HG02642 (cell line): ENCODE measurements at regions not wholly inside any gene's neighbourhood (a gene's known extent, or its start where the extent isn't known, plus 50 kb on each side); places are given as distances from the start of the nearest gene placed in this dataset.
"Not testable (repeated sequence)": the region's sequence is repeated elsewhere in the genome, so short reads cannot be mapped to it uniquely, and the experiment has no call there.

Experiments
- ATAC-seq: cut with Tn5 transposase; IDR thresholded peaks from one replicate; pipeline ENCODE4 v1.9.1; 2021; ENCODE audit warnings: mild to moderate bottlenecking; ENCODE audit not compliant: unreplicated experiment, poor library complexity

- no peak for ATAC-seq
Measured at GRCh38 chr16:87216148-87216840, 100.9 kb downstream of the C16orf95 start.

- no peak for ATAC-seq
Measured at GRCh38 chr16:87216841-87217275, 100.3 kb downstream of the C16orf95 start.

- not testable (repeated sequence) for ATAC-seq
Measured at GRCh38 chr16:87217802-87218201, 99.4 kb downstream of the C16orf95 start.

GRCh38 chr16:87218281-87219055 lies 98.7 kb downstream of the C16orf95 start:
- ATAC-seq: no peak

- no peak for ATAC-seq
Measured at GRCh38 chr16:87219287-87219909, 97.8 kb downstream of the C16orf95 start.

- ATAC-seq: no peak
Measured at GRCh38 chr16:87221633-87222032, 95.6 kb downstream of the C16orf95 start.

- no peak for ATAC-seq
Measured at GRCh38 chr16:87222335-87222734, 94.9 kb downstream of the C16orf95 start.

GRCh38 chr16:87223656-87224248 lies 93.4 kb downstream of the C16orf95 start:
- no peak for ATAC-seq

GRCh38 chr16:87226926-87227295 lies 90.3 kb downstream of the C16orf95 start:
- ATAC-seq: no peak

GRCh38 chr16:87227296-87227951 lies 89.8 kb downstream of the C16orf95 start:
- no peak for ATAC-seq

GRCh38 chr16:87228363-87228762 lies 88.8 kb downstream of the C16orf95 start:
- no peak for ATAC-seq

GRCh38 chr16:87229230-87230188 lies 87.7 kb downstream of the C16orf95 start:
- ATAC-seq: no peak

- ATAC-seq: no peak
Measured at GRCh38 chr16:87230571-87230970, 86.6 kb downstream of the C16orf95 start.

- ATAC-seq: no peak
Measured at GRCh38 chr16:87231295-87231694, 85.9 kb downstream of the C16orf95 start.

- ATAC-seq: no peak
Measured at GRCh38 chr16:87231911-87232310, 85.3 kb downstream of the C16orf95 start.

- no peak for ATAC-seq
Measured at GRCh38 chr16:87233928-87234327, 83.3 kb downstream of the C16orf95 start.

- ATAC-seq: no peak
Measured at GRCh38 chr16:87234601-87235000, 82.6 kb downstream of the C16orf95 start.

GRCh38 chr16:87235810-87236515 lies 81.2 kb downstream of the C16orf95 start:
- no peak for ATAC-seq
